H1 (cell line): ENCODE measurements at regions not wholly inside any gene's neighbourhood (a gene's known extent, or its start where the extent isn't known, plus 50 kb on each side); places are given as distances from the start of the nearest gene placed in this dataset.

Source experiments
- CTCF ChIA-PET: fragments of 300-600 bp; sonication (Branson Sonifier 250); formaldehyde crosslinking; loops from one replicate; lab custom pipeline; 2021; ENCODE audit not compliant: partially characterized antibody; lab: Charles Lee
- POLR2A ChIA-PET: fragments of 300-600 bp; sonication (Branson Sonifier 250); formaldehyde crosslinking; loops from one replicate; lab custom pipeline; 2021; ENCODE audit warnings: inconsistent platforms; ENCODE audit not compliant: partially characterized antibody; lab: Charles Lee
- DNase-seq, 2 experiments: peaks; one replicate each; pipeline versions ENCODE4 v3.0.0 to v3.0.0-alpha.2; 2010 to 2022; ENCODE audit warnings: low spot score in 2 of 2, low read depth in 1 of 2, mixed read lengths in 1 of 2
- FAIRE-seq: peaks from 2 replicates; lab custom pipeline; 2011; peaks lifted over from hg19 to GRCh38; lab: Jason Lieb, UNC
- H2AFZ ChIP-seq: 2 replicates; pipeline ENCODE4 v1.8.1; 2012; ENCODE audit warnings: low read length, inconsistent platforms
- H2AK5ac ChIP-seq: 2 replicates; pipeline ENCODE4 v1.6.1; 2013; ENCODE audit warnings: low read depth, low read length
- H2BK120ac ChIP-seq: replicated peaks from 2 replicates; pipeline ENCODE3; 2013; ENCODE audit warnings: low read depth, low read length, inconsistent platforms
- H2BK12ac ChIP-seq: 2 replicates; pipeline ENCODE4 v1.6.1; 2013; ENCODE audit warnings: low read depth, low read length
- H2BK15ac ChIP-seq: 2 replicates; pipeline ENCODE4 v1.6.1; 2013; ENCODE audit warnings: low read length
- H2BK20ac ChIP-seq: 2 replicates; pipeline ENCODE4 v1.6.1; 2013; ENCODE audit warnings: low read length
- H2BK5ac ChIP-seq: 2 replicates; pipeline ENCODE4 v1.6.1; 2013; ENCODE audit warnings: low read depth, low read length
- H3K14ac ChIP-seq: 2 replicates; pipeline ENCODE4 v1.6.1; 2013; ENCODE audit warnings: inconsistent platforms; ENCODE audit not compliant: insufficient read length
- H3K18ac ChIP-seq: 2 replicates; pipeline ENCODE4 v1.6.1; 2013; ENCODE audit warnings: low read length; ENCODE audit errors: extremely low read depth
- H3K23ac ChIP-seq: 2 replicates; pipeline ENCODE4 v1.6.1; 2013; ENCODE audit warnings: inconsistent platforms; ENCODE audit not compliant: insufficient read length
- H3K23me2 ChIP-seq: 2 replicates; pipeline ENCODE4 v1.6.1; 2013; ENCODE audit warnings: low read depth, low read length
- H3K27ac ChIP-seq: 2 replicates; pipeline ENCODE4 v1.6.1; 2011; ENCODE audit warnings: low read depth, low read length, inconsistent platforms
- H3K27me3 ChIP-seq, 4 experiments: replicated peaks in 1 of 4; 1 replicate in 1 of 4; 2 replicates in 3 of 4; pipeline versions ENCODE4 v1.6.1 to v1.8.1; 2011 to 2013; ENCODE audit warnings: low read length in 3 of 4, mild to moderate bottlenecking in 3 of 4, inconsistent platforms in 2 of 4, mixed read lengths in 2 of 4, moderate library complexity in 1 of 4; ENCODE audit not compliant: control insufficient read depth in 3 of 4, insufficient read depth in 3 of 4; ENCODE audit errors: extremely low read depth in 1 of 4
- H3K36me3 ChIP-seq, 4 experiments: 2 replicates each; pipeline versions ENCODE4 v1.6.1 to v1.8.1; 2011 to 2013; ENCODE audit warnings: mild to moderate bottlenecking in 4 of 4, low read length in 3 of 4, moderate library complexity in 2 of 4, control low read depth in 1 of 4, inconsistent platforms in 1 of 4; ENCODE audit not compliant: insufficient read depth in 4 of 4, control insufficient read depth in 2 of 4
- H3K4ac ChIP-seq: replicated peaks from 2 replicates; pipeline ENCODE3; 2013; ENCODE audit warnings: low read length, low read depth, mixed read lengths, inconsistent platforms; ENCODE audit not compliant: insufficient read length
- H3K4me1 ChIP-seq, 4 experiments: replicated peaks in 1 of 4; 1 replicate in 1 of 4; 2 replicates in 3 of 4; pipeline versions ENCODE4 v1.6.1 to v1.8.1; 2011 to 2013; ENCODE audit warnings: low read length in 3 of 4, inconsistent platforms in 2 of 4, mixed read lengths in 1 of 4; ENCODE audit not compliant: insufficient read depth in 4 of 4, control insufficient read depth in 3 of 4
- H3K4me2 ChIP-seq, 2 experiments: 2 replicates each; pipeline versions ENCODE4 v1.6.1 to v1.8.1; 2011 to 2013; ENCODE audit warnings: low read depth in 2 of 2, low read length in 2 of 2, control low read depth in 1 of 2, inconsistent platforms in 1 of 2, mild to moderate bottlenecking in 1 of 2; ENCODE audit not compliant: insufficient read depth in 1 of 2
- H3K4me3 ChIP-seq, 4 experiments: fragments of 200-600, 300-600 bp in 1 of 4; sonication (generic), shearing (Covaris generic), sonication (Bioruptor Twin) in 1 of 4; 2 replicates each; pipeline versions ENCODE4 v1.5.1 to v1.8.1; 2011 to 2016; ENCODE audit warnings: low read length in 4 of 4, low read depth in 3 of 4, control low read depth in 2 of 4, inconsistent platforms in 2 of 4, mild to moderate bottlenecking in 2 of 4, mixed read lengths in 1 of 4, moderate library complexity in 1 of 4; ENCODE audit not compliant: insufficient read depth in 2 of 4; ENCODE audit errors: extremely low read depth in 1 of 4
- H3K56ac ChIP-seq: replicated peaks from 2 replicates; pipeline ENCODE3; 2013; ENCODE audit warnings: low read depth, mild to moderate bottlenecking, mixed read lengths, low read length, inconsistent platforms; ENCODE audit not compliant: insufficient read length
- H3K79me1 ChIP-seq: 2 replicates; pipeline ENCODE4 v1.6.1; 2013; ENCODE audit warnings: low read depth, low read length, control low read depth
- H3K79me2 ChIP-seq, 2 experiments: 2 replicates each; pipeline versions ENCODE4 v1.6.1 to v1.8.1; 2012 to 2013; ENCODE audit warnings: low read length in 2 of 2, mild to moderate bottlenecking in 2 of 2, inconsistent platforms in 1 of 2; ENCODE audit not compliant: insufficient read depth in 2 of 2, control insufficient read depth in 1 of 2
- H3K9ac ChIP-seq, 4 experiments: replicated peaks in 1 of 4; 1 replicate in 1 of 4; 2 replicates in 3 of 4; pipeline versions ENCODE4 v1.6.1 to v1.8.1; 2011 to 2013; ENCODE audit warnings: low read depth in 3 of 4, low read length in 3 of 4, control low read depth in 2 of 4, mild to moderate bottlenecking in 2 of 4, moderate library complexity in 2 of 4, inconsistent platforms in 1 of 4; ENCODE audit errors: extremely low read depth in 1 of 4
- H3K9me3 ChIP-seq, 2 experiments: 2 replicates each; pipeline versions ENCODE4 v1.6.1 to v1.8.1; 2012 to 2013; ENCODE audit warnings: mild to moderate bottlenecking in 2 of 2, moderate library complexity in 2 of 2, control low read depth in 1 of 2, inconsistent platforms in 1 of 2, low read depth in 1 of 2, low read length in 1 of 2, mixed read lengths in 1 of 2; ENCODE audit not compliant: insufficient read depth in 2 of 2
- H4K20me1 ChIP-seq, 2 experiments: replicated peaks in 1 of 2; 2 replicates each; pipeline versions ENCODE3 to v1.8.1; 2011 to 2013; ENCODE audit warnings: inconsistent platforms in 2 of 2, low read length in 2 of 2, mild to moderate bottlenecking in 1 of 2; ENCODE audit not compliant: insufficient read depth in 2 of 2, control insufficient read depth in 1 of 2
- H4K5ac ChIP-seq: 2 replicates; pipeline ENCODE4 v1.6.1; 2013; ENCODE audit warnings: low read length, low read depth, mixed read lengths, inconsistent platforms; ENCODE audit not compliant: insufficient read length
- H4K8ac ChIP-seq: 2 replicates; pipeline ENCODE4 v1.8.0; 2013; ENCODE audit warnings: mild to moderate bottlenecking, moderate library complexity, low read length, inconsistent platforms; ENCODE audit not compliant: insufficient read depth; ENCODE audit errors: extremely low read depth
- H4K91ac ChIP-seq: replicated peaks from 2 replicates; pipeline ENCODE3; 2013; ENCODE audit warnings: low read length, mixed read lengths, inconsistent platforms; ENCODE audit not compliant: insufficient read length
- BCL11A ChIP-seq, 2 experiments: IDR thresholded peaks; one replicate each; pipeline ENCODE4 v1.6.1; 2011; ENCODE audit warnings: low read depth in 2 of 2, low read length in 2 of 2, mild to moderate bottlenecking in 2 of 2
- CBX8 ChIP-seq: fragments of 300-800, 300-1000 bp; sonication (generic); IDR thresholded peaks from 2 replicates; pipeline ENCODE4 v1.7.1; 2016; ENCODE audit warnings: low read depth, low read length, borderline replicate concordance
- TAF7 ChIP-seq: optimal IDR thresholded peaks from 2 replicates; pipeline ENCODE3; 2011; ENCODE audit warnings: low read depth, mild to moderate bottlenecking, inconsistent platforms, low read length, moderate library complexity, borderline replicate concordance
- TBP ChIP-seq: IDR thresholded peaks from 2 replicates; pipeline ENCODE4 v1.6.1; 2011; ENCODE audit warnings: low read depth, low read length, improper control_type of control experiment
- WGBS, 2 experiments: shearing (Covaris generic) in 1 of 2; methylation state at CpG; one replicate each; pipeline versions ENCODE4 v1.1.6 to v1.1.7; 2013 to 2015; ENCODE audit warnings: low lambda C conversion rate in 2 of 2, mixed read lengths in 2 of 2, inconsistent platforms in 1 of 2, low coverage in 1 of 2, missing lambda C conversion rate in 1 of 2; ENCODE audit not compliant: insufficient replicate concordance in 2 of 2, insufficient coverage in 1 of 2, insufficient read length in 1 of 2; ENCODE audit errors: extremely low coverage in 1 of 2, missing lambda C conversion rate in 1 of 2; 5-methylcytosine and 5-hydroxymethylcytosine counted together
- TF ChIP-seq, protein P1 (sequence below), 3 experiments: IDR thresholded peaks; 1 replicate in 2 of 3; 2 replicates in 1 of 3; pipeline versions ENCODE4 v1.5.1 to v1.6.1; 2011; ENCODE audit warnings: low read length in 3 of 3, mild to moderate bottlenecking in 3 of 3, inconsistent platforms in 2 of 3, low read depth in 1 of 3, moderate library complexity in 1 of 3; ENCODE audit not compliant: insufficient read depth in 1 of 3; ENCODE audit errors: control extremely low read depth in 1 of 3

DNA sequence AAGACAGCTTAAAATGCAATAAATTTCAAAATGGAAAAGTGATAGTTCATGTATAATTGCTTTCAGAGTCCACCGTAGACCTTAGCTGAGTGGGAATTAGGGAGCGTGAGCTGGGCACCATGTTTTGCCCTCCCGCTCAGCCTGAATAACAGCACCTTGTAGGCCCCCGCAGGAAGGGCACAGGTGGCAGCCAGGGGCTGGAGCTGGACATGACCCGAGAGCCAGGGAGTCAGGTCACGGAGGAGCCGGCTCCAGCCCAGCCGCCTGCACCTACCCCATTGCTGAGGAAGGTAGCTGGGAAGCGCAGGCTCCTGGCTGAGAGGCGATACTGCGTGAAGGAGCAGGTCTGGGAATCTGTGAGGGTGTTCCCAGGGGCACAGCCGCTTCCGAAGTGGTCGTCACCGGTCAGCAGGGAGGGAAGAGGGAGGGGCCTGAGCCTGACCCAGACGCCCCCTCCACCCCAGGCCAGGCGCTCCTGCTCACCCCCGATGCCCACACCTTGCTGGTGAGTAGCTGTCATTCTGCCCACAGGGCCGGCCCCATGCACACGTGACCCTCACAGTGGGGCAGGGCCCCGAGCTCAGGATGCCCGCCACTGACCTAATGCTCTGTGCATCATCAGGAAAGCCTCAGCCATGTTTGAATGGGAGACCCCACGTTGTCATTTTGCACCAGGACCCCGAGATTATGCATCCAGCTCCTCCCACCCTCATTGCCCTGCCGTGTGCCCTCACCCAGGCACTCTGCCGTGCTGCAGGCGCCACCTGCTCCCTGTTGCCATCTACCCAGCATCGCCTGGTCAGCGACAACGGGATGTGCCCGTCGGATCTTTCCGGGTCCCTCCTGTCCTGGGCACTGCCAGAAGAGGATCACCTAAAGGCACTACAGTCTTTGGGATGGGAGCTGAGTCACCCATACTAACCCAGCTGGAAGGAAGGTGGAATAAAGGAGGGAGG is 129.2 kb upstream of the TCERG1L start:
- no peaks in the 10 kb centered on the region for H3K9me3 ChIP-seq
- H3K23ac ChIP-seq, result no peak overlapping the region
- no peaks in the 10 kb centered on the region for H3K27me3 ChIP-seq
- H2BK20ac ChIP-seq, result no peak overlapping the region
- no peaks in the 10 kb centered on the region for H3K36me3 ChIP-seq
- no peak overlapping the region for H3K56ac ChIP-seq
- H3K27ac ChIP-seq, result no peak overlapping the region
- H2BK120ac ChIP-seq, result no peak overlapping the region
- H4K8ac ChIP-seq, result no peak overlapping the region
- H4K20me1 ChIP-seq, result no peaks in the 10 kb centered on the region
- H2AK5ac ChIP-seq, result no peak overlapping the region
- no peak overlapping the region for H3K14ac ChIP-seq
- no peak overlapping the region for H4K91ac ChIP-seq
- DNase-seq (no peak), FAIRE-seq (no peak)
- H3K4me3 ChIP-seq, result no peak overlapping the region
- H3K4ac ChIP-seq, result no peak overlapping the region
- 86% methylated on average over 28 of the region's 33 CpGs; no CpG with 5 or more reads in 1 of the 2 experiments for WGBS, 2 experiments
- H3K79me2 ChIP-seq, result no peaks in the 10 kb centered on the region
- no peak overlapping the region for H2AFZ ChIP-seq
- peaks cover 0 to 2% (median 0%) of the 10 kb centered on the region in 4 experiments; a peak in 1 of 7 replicates for H3K4me1 ChIP-seq
- POLR2A ChIA-PET, result interaction anchor here (0.7 to 1.2 kb wide), 2 partner anchors 13 to 291 kb away, joined by 3 read pairs; no protein-coding TSS in a partner anchor
- no peak overlapping the region for H3K18ac ChIP-seq
- H3K4me2 ChIP-seq, result no peak overlapping the region
- H3K79me1 ChIP-seq, result no peaks in the 10 kb centered on the region
- no peak overlapping the region for H2BK5ac ChIP-seq
- H2BK12ac ChIP-seq, result no peak overlapping the region
- TF ChIP-seq CBX8 (no peak), TBP (no peak), TAF7 (no peak), BCL11A (IDR thresholded peaks at IDR 0.05; ENCODE audit: low read depth in 2 of 2, low read length in 2 of 2) (no peak)
- TF ChIP-seq, protein P1, sequence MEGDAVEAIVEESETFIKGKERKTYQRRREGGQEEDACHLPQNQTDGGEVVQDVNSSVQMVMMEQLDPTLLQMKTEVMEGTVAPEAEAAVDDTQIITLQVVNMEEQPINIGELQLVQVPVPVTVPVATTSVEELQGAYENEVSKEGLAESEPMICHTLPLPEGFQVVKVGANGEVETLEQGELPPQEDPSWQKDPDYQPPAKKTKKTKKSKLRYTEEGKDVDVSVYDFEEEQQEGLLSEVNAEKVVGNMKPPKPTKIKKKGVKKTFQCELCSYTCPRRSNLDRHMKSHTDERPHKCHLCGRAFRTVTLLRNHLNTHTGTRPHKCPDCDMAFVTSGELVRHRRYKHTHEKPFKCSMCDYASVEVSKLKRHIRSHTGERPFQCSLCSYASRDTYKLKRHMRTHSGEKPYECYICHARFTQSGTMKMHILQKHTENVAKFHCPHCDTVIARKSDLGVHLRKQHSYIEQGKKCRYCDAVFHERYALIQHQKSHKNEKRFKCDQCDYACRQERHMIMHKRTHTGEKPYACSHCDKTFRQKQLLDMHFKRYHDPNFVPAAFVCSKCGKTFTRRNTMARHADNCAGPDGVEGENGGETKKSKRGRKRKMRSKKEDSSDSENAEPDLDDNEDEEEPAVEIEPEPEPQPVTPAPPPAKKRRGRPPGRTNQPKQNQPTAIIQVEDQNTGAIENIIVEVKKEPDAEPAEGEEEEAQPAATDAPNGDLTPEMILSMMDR (IDR thresholded peaks at IDR 0.05; ENCODE audit: control extremely low read depth in 1 of 3, insufficient read depth in 1 of 3, low read depth in 1 of 3, low read length in 3 of 3), result no peak
- TF ChIP-seq, all 59 proteins: peak for 0
- H3K9ac ChIP-seq, result no peak overlapping the region
- CTCF ChIA-PET, result interaction anchor here (0.8 to 4.0 kb wide), 8 partner anchors 9 to 434 kb away, joined by 3 to 21 read pairs (median 4); no protein-coding TSS in a partner anchor
- H2BK15ac ChIP-seq, result no peak overlapping the region
- no peaks in the 10 kb centered on the region for H3K23me2 ChIP-seq
- H4K5ac ChIP-seq, result no peak overlapping the region
